ENCODE measurements at regions not wholly inside any gene's neighbourhood (a gene's known extent, or its start where the extent isn't known, plus 50 kb on each side); places are given as distances from the start of the nearest gene placed in this dataset.
"Not testable (repeated sequence)": the region's sequence is repeated elsewhere in the genome, so short reads cannot be mapped to it uniquely, and the experiment has no call there.

DNA sequence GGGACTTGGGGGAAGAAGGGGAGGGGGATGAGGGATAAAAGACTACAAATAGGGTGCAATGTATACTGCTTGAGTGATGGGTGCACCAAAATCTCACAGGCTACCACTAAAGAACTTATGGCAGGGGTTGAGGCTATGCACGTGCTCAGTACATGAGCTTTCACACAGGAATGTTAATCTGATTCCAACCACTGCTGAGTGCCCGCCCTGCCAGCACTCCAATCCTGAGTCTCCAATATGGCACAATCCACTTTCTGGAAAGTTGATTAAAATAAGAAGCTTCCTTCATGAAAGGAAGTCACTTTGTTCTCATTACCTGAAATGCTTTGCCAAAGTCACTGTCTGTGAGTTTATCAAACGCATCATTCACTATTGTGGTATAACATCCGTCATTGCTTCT lies 463.0 kb downstream of the IRS2 start:
- no peak for DNase-seq (ENCODE audit: low spot score)

DNA sequence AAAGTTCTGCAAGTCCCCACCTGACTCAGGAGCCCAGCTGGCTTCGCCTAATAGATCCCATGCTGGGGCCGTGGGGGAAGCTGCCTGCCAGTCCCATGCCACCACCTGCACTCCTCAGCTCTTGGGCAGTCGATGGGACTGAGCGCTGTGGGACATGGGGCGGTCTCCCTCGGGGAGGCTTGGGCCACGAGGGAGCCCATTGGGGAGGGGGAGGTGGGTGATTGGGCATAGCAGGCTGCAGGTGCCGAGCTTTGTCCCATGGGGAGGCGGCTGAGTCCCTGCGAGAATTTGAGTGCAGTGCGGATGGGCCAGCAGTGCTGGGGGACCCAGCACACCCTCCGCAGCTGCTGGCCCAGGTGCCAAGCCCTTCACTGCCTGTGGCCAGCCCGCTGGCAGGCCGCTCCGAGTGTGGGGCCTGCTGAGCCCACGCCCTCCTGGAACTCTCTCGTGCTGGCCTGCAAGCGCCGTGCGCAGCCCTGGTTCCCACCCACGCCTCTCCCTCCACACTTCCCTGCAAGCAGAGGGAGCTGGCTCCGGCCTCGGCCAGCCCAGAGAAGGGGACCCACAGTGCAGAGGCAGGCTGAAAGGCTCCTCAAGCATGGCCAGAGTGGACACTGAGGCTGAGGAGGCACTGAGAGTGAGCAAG lies 467.3 kb downstream of the IRS2 start:
- no peak for DNase-seq (ENCODE audit: low spot score)

DNA sequence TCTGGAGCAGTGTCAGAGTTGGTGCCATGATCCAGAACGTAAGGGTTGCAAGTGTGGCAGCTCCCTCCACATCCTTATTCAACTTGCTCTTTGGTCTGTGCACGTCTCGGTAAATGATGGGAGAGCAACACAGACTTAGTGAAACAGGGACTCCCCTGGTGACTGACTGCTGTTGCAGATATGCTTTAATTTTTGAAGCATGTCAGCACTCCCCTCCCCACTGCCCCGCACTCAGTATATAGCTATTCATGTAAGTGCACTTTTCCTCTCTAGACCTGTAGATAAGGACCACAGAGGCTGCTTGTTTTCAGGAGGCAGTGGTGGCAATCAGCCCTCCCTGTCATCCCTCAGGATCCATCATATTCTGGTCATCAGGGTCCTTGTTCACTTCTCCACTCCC lies 470.9 kb downstream of the IRS2 start:
- DNase-seq (ENCODE audit: low spot score), result no peak

DNA sequence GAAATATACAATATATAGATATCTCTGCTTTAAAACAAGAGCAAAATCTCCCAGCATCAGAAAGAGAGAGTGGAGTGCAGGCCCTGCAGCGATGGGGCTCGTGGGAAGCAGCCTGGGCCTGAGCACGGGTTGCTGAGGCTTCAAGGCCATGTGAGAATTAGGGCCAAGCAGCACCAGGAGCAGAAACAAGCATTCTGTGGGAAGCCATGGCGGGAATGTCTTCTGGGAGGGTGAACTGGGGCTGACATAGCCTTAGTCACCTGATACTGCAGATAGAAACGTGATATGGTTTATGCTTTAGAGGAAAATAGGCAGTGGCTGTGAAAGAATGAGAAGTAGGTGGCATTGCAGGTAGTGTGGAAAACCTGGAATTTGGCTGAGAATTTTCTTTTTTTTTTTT lies 472.3 kb downstream of the IRS2 start:
- DNase-seq (ENCODE audit: low spot score), result no peak

DNA sequence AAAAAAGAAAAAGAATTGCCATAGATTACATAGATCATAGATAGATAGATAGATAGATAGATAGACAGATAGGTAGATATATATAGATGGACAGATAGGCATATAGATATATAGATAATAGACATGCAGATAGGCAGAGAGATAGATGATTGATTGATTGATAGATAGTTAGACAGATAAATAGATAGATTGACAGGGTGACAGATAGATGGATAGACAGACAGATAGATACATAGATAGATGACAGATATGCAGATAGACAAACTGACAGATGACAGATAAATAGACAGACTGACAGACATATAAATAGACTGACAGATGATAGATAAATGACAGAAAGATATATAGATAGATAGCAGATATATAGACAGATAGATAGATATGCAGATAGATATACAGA lies 474.0 kb downstream of the IRS2 start:
- DNase-seq (ENCODE audit: low spot score), result no peak

DNA sequence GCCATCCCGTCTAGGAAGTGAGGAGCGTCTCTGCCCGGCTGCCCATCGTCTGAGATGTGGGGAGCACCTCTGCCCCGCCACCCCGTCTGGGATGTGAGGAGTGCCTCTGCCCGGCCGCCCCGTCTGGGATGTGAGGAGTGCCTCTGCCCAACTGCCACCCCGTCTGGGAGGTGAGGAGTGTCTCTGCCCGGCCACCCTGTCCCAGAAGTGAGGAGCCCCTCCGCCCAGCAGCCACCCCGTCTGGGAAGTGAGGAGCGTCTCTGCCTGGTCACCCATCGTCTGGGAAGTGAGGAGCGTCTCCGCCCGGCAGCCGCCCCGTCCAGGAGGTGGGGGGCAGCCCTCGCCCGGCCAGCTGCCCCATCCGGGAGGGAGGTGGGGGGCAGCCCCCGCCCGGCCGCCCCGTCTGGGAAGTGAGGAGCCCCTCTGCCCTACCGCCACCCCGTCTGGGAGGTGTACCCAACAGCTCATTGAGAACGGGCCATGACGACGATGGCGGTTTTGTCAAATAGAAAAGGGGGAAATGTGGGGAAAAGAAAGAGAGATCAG lies 474.9 kb downstream of the IRS2 start:
- DNase-seq (ENCODE audit: low spot score), result not testable (repeated sequence)

DNA sequence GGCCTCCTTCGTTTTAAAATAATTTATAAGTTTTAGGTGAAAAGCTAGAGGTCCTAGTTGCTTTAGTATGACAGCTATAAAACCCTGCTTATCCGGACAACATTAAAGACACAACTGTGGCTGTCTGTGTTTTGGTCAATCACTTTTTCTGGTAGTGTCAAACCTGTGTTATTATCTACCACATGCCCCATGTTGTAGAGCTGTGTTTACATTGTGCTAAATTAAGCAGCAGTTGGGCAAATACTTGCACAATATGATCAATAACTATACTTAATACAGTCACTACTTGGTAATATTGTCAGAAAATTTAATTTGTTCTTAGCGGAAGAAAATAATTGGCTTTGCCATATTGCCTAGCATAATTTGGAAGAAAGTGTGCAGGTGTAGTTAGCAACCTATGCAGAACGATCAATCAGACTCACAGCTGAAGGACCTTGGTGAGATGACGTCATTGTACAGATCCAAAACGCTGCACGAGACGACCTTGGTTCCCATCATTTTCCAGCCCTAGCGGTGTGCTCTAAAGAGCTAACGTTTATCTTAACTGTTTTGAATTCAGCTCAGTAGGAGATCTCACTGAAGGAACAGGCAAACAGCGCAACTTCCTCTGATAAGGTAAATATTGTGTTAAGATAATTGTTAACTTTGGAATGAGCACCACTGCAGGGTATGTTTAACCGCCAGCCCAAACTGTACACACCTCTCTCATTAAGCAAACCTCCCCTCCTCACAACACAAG lies 476.6 kb downstream of the IRS2 start:
- DNase-seq (ENCODE audit: low spot score), result no peak

DNA sequence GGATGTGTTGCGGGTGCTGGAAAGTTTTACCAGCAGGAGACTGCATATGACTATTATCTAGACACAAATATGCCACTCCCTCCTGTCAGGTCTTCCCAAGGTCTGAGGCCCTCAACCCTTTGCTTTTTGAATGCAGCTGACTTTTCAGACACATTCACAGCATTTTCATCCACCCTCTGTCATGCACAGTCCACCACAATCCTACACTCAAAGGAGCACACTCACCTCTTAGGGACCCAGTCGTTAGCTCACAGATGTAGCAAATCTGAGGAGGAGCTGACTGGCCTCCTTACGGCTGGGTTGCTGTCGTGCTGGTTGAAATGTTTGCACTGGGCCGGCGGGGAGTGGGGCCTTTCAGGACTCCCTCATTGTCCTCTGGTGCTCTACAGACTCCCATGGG lies 479.4 kb downstream of the IRS2 start:
- no peak for DNase-seq (ENCODE audit: low spot score)

DNA sequence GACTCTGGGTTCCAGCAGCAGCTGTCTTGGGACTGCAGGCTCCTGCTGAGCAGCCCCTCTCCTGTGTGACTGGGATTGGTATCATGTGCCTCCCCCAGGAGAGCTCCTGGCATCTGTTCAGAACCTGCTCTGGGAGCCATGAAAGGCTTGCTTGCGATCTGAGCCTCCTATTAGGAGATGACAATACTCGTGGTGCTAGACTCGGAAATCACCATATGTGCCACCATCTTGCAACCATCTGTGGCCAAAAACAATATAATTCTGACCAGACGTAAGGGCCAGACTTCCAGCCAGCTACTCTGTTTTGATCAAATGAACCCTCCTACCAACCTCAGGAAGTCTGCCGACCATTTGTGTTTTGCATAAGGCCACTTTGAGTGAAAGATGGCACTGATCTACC lies 484.7 kb downstream of the IRS2 start:
- DNase-seq (ENCODE audit: low spot score), result no peak

DNA sequence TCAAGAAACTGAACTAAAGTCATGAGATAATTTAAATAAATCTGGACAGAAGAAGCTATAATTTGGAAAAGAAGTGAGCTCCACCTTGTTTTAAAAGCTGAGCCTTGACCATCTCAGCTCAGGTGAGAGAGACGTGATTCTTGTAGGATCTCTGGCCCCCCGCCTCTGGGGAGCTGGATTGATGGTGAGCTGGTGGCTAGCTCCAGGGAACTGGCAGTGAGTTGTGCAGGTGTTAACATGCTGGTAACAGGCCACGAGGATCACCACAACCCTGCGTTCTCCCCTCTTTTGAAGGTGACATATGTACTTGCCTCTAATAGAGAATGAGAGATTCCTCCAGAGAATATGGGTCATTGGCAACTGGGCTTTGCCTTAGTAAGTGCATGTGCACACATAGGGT lies 485.1 kb downstream of the IRS2 start:
- DNase-seq (ENCODE audit: low spot score), result no peak

DNA sequence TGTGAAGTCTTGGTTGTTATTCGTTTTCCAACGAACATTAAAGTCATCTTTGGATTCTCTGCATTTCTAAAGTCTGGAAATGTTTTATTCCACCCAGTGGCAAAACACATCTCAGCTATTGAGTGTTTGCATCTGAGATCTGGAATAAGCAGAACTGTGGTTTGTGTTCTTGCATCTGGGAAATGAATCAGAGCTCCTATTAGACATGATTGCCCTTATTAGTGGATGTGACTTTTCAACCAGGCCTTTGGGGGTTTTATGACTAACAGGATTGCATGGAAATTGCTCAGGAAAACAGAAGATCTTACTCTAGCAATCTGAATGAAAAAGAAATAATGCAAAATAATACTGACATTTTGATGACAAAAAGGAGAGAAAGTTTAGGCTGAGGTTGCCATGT lies 488.8 kb downstream of the IRS2 start:
- DNase-seq (ENCODE audit: low spot score), result no peak

DNA sequence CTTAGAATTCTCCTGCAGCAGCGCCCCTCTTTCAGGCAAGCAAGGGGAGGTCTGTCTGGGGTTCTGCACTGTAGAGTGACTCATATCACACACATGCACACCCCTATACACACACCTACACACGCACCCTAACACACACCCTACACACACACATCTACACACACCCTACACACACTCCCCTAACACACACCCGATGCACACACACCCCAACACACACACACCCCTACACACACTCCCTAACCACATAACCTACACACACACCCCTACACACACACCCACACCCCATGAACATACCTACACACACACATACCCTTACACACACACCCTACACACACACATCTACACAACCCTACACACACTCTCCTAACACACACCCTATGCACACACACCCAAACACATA lies 493.2 kb downstream of the IRS2 start:
- DNase-seq (ENCODE audit: low spot score), result no peak

DNA sequence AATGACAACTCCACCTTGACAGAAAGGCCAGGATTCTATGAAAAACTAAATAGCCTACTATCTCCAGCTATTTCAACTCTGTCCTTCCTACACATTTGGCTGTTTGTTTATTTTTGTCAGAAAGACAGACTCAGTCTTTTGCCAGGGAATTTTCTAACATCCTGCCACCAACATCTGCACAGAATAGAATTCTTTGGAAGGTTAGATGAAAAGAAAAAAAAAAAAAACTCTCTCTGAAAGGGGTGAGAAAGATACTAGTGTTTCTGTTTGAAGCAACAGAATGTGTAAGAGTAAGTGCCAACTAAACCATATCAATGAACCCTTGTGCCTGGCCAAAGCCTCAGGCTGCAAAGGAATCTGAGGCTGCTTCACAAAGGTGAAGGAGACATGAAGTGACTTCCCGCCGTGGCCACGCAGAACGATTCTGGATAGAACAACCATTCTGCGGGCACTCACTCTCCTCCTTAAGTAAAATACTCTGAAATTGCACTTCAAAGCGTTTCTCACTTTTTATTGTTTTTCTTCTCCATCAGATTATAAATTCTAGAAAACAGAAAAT lies 498.2 kb downstream of the IRS2 start:
- peak; percentile 30 for DNase-seq (ENCODE audit: low spot score)

DNA sequence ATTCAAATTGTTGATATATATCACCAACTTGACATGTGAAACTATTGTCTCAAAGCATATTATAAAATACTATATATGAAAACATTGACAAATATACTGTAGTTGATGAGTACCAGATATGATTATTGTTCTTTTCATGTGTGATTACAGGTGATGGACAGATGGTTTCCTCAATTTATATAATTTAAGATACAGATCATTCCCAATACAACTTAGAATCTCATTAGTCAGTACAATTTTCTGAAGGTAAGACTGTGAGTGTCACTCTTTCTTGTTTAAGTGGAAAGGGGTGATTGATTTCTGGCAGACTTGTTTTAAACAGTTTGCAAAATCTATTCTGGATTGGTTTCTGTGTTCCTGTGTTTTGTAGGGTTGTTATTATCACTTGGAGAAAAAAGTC lies 498.8 kb downstream of the IRS2 start:
- DNase-seq (ENCODE audit: low spot score), result no peak

DNA sequence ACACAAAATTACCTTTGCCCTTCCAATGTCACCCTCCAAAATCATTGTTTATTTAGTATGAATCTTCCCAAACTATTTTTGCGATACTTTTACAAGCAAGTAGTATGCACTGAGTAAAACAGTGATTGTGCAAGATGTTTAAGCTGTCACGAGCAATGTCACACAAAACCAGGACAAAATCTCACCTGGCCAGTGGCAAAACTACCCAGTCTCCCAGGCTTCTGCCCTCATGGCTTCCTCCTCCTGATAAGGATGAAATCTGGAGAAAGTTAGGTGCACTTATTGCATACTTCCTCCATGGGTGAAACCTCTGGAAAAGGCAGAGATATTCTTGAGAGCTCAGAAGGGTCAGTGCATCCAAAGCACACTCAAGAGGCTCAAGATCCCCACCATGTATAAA lies 500.8 kb downstream of the IRS2 start:
- no peak for DNase-seq (ENCODE audit: low spot score)

DNA sequence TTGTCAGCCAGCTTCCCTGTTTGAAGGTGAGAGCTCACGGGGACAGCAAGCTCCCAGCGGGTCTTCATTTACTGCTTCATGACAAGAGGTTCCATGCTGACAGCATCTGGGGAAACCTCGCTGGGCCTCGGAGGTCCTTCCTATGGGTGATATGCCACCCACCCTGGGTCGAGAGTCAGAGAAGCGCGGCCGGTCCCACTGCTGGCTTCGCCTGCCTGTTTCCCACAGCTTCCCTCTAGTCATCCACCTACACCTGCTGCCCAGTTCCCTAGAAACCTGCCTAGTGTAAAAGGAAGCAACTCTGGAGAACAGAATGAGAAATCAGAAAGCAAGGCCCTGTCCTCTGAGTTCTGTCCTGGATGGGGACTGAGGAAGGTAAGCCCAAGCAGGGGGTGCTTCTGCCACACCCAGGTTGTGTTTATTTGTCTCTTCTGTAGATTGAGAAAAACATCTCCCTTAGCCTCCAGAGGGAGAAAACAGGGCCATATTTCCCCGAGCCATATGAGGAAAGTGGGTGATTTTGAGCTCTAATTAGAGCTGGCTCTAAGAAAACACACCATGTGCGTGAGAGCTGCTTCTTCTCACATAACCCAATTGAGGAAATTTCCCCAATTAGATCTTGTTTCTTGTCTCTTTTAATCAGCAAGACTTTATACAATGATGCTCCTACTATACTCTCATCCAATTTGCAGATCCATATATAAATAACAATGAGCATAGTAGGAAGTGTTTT lies 504.3 kb downstream of the IRS2 start:
- DNase-seq (ENCODE audit: low spot score), result no peak

DNA sequence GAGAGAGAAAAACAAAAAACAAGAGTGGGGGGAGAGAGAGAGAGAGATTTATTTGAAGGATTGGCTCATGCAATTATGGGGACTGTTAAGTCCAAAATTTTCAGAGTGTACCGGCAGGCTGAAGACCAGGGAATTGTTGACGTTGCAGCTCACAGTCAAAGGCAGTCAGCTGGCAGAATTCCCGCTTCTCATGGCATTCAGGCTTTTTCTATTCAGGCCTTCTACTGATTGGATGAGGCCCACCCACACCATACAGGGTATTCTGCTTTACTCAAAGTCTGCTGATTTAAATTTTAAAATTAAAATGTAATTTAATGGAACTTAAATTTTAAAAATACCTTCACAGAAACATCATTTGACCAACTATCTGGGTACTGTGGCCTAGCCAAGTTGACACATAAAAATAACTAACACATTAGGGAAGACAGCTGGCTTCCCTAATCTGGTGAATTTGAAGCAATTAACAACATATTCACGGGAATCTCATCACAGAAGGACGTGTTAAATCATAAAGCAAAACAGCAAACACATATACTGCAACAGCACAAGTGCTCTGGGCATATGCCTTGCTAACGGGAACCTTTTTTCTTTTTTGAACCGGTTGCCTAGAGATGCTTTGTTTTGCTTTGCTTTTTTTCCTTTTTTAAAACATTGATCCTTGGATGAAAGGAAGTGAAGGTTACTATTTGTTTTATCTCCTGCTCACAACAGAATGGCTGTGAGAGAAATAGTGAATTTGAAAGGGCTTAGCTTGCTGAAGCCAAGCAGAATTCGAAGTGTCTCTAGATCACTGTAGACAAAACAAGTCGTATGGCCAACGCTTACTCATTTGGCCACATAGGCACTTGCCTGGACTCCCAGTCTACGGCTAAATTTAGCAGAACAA lies 505.1 kb downstream of the IRS2 start:
- no peak for DNase-seq (ENCODE audit: low spot score)

DNA sequence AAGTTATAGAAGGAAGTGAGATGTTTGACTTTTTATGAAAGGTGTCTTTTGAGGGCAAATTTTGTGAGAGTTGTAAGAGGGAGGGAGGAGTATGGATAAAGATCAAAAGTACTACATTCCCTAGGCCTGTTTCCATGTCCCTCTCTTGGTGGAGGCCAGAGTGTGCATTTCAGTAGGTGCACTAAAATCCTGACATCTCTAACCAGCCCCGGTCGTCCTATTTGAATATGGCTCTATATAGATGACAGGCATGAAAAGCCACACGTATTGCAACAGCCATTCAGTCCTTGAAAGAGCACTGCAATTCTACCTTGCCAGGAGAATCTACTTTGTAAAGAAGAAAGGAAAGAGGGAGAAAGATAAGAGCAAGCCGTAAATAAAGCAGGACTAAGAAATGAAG lies 510.1 kb downstream of the IRS2 start:
- DNase-seq (ENCODE audit: low spot score), result no peak

DNA sequence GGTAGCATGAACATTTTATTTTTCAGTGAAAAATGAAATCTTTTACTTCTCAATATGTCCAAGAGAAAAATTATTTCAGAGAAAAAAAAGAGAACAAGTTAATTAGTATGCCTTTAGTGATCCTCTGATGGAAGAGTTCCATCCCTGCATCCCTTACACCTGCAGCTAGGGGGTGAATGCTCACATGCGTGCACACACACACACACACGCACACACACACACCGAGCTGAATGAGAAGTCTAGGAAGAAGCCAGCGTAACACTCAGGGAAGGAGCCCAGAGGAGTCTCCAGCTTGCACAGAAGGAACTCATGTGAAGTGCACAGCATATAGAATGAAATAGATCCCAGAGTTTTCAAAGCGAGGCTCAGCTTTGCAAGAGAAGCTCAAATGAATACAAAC lies 510.5 kb downstream of the IRS2 start:
- DNase-seq (ENCODE audit: low spot score), result no peak

DNA sequence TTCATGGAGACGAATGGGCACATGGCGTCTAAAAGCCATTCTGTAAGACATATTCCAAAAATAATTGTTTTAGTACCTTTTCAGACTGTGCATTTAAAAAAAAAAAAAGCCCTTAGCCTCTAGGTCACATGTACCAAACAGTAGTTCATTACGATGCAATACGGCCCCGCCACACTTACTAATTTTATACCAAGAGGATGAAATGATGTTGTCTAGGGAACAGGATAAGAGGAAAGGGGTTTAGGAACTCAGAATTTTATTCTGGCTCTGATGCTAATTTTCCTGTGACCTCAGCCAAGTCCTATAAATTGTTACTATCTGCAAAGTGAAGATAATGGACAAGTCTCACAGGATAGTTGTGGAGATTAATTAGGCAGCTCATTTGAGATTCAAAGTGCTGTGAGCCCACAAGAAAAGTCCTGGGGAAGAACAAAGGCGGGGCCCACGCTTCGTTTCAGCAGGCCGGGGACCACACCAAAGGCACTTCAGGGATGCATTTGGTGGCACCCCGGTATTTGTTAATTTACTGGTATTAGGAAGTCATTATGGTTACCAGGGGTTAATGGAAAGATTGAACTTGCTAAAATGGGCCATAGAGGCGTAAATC lies 511.1 kb downstream of the IRS2 start:
- no peak for DNase-seq (ENCODE audit: low spot score)

DNA sequence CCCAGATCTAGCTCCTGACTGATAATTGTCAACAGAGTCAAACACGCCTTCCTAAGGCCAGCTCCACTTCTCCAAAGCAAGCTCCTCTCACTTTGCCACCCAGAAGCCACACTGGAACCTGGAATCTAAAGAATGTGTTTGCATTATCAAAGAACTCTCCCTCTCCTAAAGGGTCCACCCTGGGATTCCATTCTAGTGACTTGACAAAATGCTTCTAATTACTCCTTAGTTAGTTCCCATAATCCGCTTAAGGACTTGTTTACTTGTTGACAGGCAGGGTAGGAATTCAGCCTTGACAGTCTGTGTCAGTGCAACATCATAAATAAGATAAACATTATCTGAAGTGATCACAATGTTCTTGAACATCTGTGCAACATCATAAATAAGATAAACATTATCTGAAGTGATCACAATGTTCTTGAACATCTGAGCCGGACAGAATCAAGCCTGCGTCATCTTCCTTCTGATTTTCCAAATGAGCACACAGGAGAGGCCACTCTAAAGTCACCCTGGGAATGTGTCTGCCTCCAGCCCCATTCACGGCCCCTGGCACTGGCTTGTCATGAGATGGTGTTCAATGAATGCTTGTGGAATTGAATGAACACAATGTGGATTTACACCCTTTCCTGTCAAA lies 512.1 kb downstream of the IRS2 start:
- no peak for DNase-seq (ENCODE audit: low spot score)

Data from pons (tissue), 1 donor.